ENCODE measurements at regions not wholly inside any gene's neighbourhood (a gene's known extent, or its start where the extent isn't known, plus 50 kb on each side); places are given as distances from the start of the nearest gene placed in this dataset.
"Not testable (repeated sequence)": the region's sequence is repeated elsewhere in the genome, so short reads cannot be mapped to it uniquely, and the experiment has no call there.

DNA sequence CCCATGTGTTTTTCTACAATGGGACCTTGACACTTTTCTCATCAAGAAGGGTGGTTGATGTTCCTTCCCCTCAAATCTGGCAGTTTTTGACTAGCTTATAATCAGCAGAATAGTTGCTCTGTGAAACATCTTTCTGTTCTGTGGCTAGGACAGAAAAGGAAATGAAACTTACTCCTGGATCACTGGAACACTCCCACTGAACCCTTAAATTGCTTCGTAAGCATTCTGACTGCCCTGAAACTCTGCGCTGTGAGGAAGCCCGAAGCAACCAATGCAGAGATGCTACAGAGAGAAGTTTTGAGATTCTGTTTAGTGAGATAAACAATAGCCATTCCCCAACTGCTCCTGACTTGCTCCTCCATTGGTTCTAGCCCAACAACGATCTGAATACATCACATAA is 602.2 kb downstream of the CENPC start:
- intact Hi-C loops (cut with DNase I; ENCODE audit: low total_unique reads) = no loop called here
- H3K4me1 ChIP-seq = no peaks in the 10 kb centered on the region
- no peaks in the 10 kb centered on the region for H3K9me3 ChIP-seq
- H3K27me3 ChIP-seq (replicated peaks in 1 of 7) = no peaks in the 10 kb centered on the region
- 39 to 55% (median 50%) methylated on average over 4 of the region's 4 CpGs for WGBS, 5 donors
- H3K4me3 ChIP-seq = no peak overlapping the region
- H3K36me3 ChIP-seq = no peaks in the 10 kb centered on the region
- DNase-seq = no peak
- no peak overlapping the region for H3K27ac ChIP-seq
- TF ChIP-seq POLR2A (IDR thresholded peaks at IDR 0.05) (no peak), POLR2AphosphoS5 (IDR thresholded peaks at IDR 0.05) (no peak)
- TF ChIP-seq, protein P1, sequence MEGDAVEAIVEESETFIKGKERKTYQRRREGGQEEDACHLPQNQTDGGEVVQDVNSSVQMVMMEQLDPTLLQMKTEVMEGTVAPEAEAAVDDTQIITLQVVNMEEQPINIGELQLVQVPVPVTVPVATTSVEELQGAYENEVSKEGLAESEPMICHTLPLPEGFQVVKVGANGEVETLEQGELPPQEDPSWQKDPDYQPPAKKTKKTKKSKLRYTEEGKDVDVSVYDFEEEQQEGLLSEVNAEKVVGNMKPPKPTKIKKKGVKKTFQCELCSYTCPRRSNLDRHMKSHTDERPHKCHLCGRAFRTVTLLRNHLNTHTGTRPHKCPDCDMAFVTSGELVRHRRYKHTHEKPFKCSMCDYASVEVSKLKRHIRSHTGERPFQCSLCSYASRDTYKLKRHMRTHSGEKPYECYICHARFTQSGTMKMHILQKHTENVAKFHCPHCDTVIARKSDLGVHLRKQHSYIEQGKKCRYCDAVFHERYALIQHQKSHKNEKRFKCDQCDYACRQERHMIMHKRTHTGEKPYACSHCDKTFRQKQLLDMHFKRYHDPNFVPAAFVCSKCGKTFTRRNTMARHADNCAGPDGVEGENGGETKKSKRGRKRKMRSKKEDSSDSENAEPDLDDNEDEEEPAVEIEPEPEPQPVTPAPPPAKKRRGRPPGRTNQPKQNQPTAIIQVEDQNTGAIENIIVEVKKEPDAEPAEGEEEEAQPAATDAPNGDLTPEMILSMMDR (IDR thresholded peaks at IDR 0.05 in 8 of 11, conservative IDR thresholded peaks at IDR 0.05 in 3 of 11) = no peak

DNA sequence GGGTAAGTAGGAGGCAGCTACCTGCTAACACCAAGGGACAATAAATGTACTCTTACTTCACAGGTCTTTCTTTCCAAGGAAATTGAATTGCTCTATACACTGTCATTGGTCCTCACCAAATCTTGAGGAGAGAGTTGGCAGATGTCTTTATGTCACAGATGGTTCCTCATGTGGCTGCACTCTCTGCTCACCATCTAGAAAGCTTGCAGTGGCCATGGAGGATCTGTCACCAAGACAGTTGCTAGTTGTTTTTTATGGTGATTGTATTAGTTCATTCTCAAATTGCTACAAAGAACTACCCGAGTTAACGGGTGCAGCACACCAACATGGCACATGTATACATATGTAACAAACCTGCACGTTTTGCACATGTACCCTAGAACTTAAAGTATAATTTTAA is 613.3 kb downstream of the CENPC start:
- DNase-seq; intact Hi-C loops (cut with DNase I; ENCODE audit: low total_unique reads); H3K4me3 ChIP-seq; H3K27me3 ChIP-seq (replicated peaks in 1 of 7); H3K27ac ChIP-seq; H3K9me3 ChIP-seq; H3K36me3 ChIP-seq; H3K4me1 ChIP-seq: not testable (repeated sequence)
- 90 to 95% (median 92%) methylated on average over 3 of the region's 3 CpGs for WGBS, 5 donors

DNA sequence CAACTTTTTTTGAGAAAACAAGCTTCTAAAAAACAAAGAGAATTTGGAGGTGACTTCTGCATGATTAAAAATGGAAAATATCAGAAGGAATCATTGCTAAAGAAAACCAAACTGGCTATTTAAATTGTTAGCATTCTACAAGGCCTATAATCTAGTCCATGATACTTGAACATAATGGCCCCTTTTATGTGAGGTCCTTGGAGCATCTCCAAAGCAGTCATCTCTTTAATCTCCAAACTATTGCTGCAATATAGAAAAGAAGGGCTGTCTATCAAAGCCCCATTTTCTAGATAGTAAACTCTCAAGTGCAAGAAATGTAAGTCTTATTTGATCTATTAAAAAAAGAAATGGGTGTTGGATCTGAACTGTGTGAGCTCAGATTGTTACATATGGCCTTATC is 615.1 kb downstream of the CENPC start:
- Histone ChIP-seq H3K4me1 (no peaks in the 10 kb centered on the region), H3K4me3 (no peak overlapping the region), H3K27ac (no peak overlapping the region), H3K9me3 (peaks cover 0 to 7% (median 0%) of the 10 kb centered on the region in 8 donors), H3K36me3 (no peaks in the 10 kb centered on the region), H3K27me3 (replicated peaks in 1 of 7) (no peaks in the 10 kb centered on the region)
- intact Hi-C loops (cut with DNase I; ENCODE audit: low total_unique reads) = no loop called here
- no peak for TF ChIP-seq POLR2AphosphoS5 (IDR thresholded peaks at IDR 0.05)
- TF ChIP-seq, protein P1 (IDR thresholded peaks at IDR 0.05 in 8 of 11, conservative IDR thresholded peaks at IDR 0.05 in 3 of 11) = no peak
- TF ChIP-seq POLR2A (IDR thresholded peaks at IDR 0.05) = no peak
- no peak for DNase-seq

DNA sequence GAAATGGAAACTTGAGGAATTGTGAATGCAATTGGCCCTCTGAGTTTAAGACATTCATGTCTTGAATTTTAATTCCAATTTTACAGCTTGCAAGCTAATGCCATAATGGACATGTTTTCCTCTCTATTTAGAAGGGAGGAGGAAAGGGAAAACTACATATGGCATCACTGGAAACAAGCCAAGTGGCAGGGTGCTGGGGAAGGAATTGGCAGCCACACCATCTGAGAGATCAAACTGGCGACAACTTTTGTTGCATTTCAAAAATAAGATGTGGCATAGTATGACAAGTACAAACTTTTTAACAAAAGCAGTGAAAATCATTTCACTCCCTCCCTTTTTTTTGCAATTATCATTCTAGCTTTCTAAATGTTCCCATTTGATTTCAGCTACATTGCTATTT is 615.6 kb downstream of the CENPC start:
- peaks cover 0 to 7% (median 0%) of the 10 kb centered on the region in 8 donors for H3K9me3 ChIP-seq
- no peaks in the 10 kb centered on the region for H3K36me3 ChIP-seq
- no peak overlapping the region for H3K4me3 ChIP-seq
- H3K27me3 ChIP-seq (replicated peaks in 1 of 7) = no peaks in the 10 kb centered on the region
- no peaks in the 10 kb centered on the region for H3K4me1 ChIP-seq
- no peak for DNase-seq
- intact Hi-C loops (cut with DNase I; ENCODE audit: low total_unique reads) = no loop called here
- no peak overlapping the region for H3K27ac ChIP-seq
- WGBS, 5 donors = 69 to 83% (median 76%) methylated on average over 1 of the region's 1 CpG
- no peak for TF ChIP-seq POLR2A (IDR thresholded peaks at IDR 0.05)
- TF ChIP-seq POLR2AphosphoS5 (IDR thresholded peaks at IDR 0.05) = no peak
- TF ChIP-seq, protein P1 (IDR thresholded peaks at IDR 0.05 in 8 of 11, conservative IDR thresholded peaks at IDR 0.05 in 3 of 11) = no peak

DNA sequence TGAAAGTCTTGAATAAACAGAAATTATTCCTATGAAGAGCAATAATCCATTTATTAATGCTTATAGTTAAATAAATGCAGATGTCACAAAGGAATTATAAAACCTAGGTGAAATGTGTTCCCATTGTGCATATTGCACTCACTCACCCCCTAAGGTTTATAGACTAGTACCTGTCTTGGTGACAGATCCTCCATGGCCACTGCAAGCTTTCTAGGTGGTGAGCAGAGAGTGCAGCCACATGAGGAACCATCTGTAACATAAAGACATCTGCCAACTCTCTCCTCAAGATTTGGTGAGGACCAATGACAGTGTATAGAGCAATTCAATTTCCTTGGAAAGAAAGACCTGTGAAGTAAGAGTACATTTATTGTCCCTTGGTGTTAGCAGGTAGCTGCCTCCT is 616.4 kb downstream of the CENPC start:
- H3K27ac ChIP-seq; DNase-seq; H3K4me1 ChIP-seq; intact Hi-C loops (cut with DNase I; ENCODE audit: low total_unique reads); H3K27me3 ChIP-seq (replicated peaks in 1 of 7); H3K36me3 ChIP-seq; H3K4me3 ChIP-seq; H3K9me3 ChIP-seq: not testable (repeated sequence)
